Natural killer cell (primary cell): ENCODE measurements at regions not wholly inside any gene's neighbourhood (a gene's known extent, or its start where the extent isn't known, plus 50 kb on each side); places are given as distances from the start of the nearest gene placed in this dataset.

Experiments used
- ATAC-seq, 3 donors: fragments of 150-1000 bp in 2 of 3; fragments of 200-7000 bp in 1 of 3; cut with Tn5 transposase; 1 replicate in 1 of 3; 2 replicates in 2 of 3; pipeline ENCODE4 v1.10.0; 2021; ENCODE audit warnings: mild to moderate bottlenecking in 2 of 3, moderate library complexity in 2 of 3
- DNase-seq, 2 donors: peaks; one replicate each; pipeline versions ENCODE4 v3.0.0 to v3.0.0-alpha.2; 2013 to 2021; ENCODE audit warnings: mixed read lengths in 1 of 2
- H3K27ac ChIP-seq: one replicate; pipeline ENCODE4 v1.5.1; 2013; ENCODE audit warnings: mild to moderate bottlenecking, low read length
- H3K27me3 ChIP-seq: one replicate; pipeline ENCODE4 v1.6.1; 2013; ENCODE audit warnings: low read length; ENCODE audit not compliant: control insufficient read depth, insufficient read depth
- H3K36me3 ChIP-seq: one replicate; pipeline ENCODE4 v1.6.1; 2013; ENCODE audit warnings: low read length; ENCODE audit not compliant: control insufficient read depth, insufficient read depth
- H3K4me1 ChIP-seq: one replicate; pipeline ENCODE4 v1.6.1; 2013; ENCODE audit warnings: low read length; ENCODE audit not compliant: control insufficient read depth, insufficient read depth
- H3K4me3 ChIP-seq: one replicate; pipeline ENCODE4 v1.5.1; 2013; ENCODE audit warnings: low read length
- H3K9me3 ChIP-seq: one replicate; pipeline ENCODE4 v1.6.1; 2013; ENCODE audit warnings: low read length; ENCODE audit not compliant: control insufficient read depth, insufficient read depth
- H3K27ac Mint-ChIP-seq, 2 donors: one replicate each; pipeline ENCODE4 v1.8.0; 2022; ENCODE audit warnings: mild to moderate bottlenecking in 2 of 2, mixed read lengths in 2 of 2, moderate library complexity in 1 of 2
- H3K27me3 Mint-ChIP-seq, 2 donors: one replicate each; pipeline ENCODE4 v1.8.0; 2022; ENCODE audit warnings: low read depth in 2 of 2, mixed read lengths in 2 of 2
- H3K36me3 Mint-ChIP-seq: one replicate; pipeline ENCODE4 v1.8.0; 2022; ENCODE audit warnings: mixed read lengths
- H3K4me1 Mint-ChIP-seq, 2 donors: one replicate each; pipeline ENCODE4 v1.8.0; 2022; ENCODE audit warnings: mixed read lengths in 2 of 2
- H3K4me3 Mint-ChIP-seq: one replicate; pipeline ENCODE4 v1.8.0; 2022; ENCODE audit warnings: mild to moderate bottlenecking, moderate library complexity, mixed read lengths
- H3K9me3 Mint-ChIP-seq, 2 donors: one replicate each; pipeline ENCODE4 v1.8.0; 2022; ENCODE audit warnings: mixed read lengths in 2 of 2
- WGBS: methylation state at CpG from one replicate; pipeline ENCODE4 v1.1.7; 2013; ENCODE audit warnings: missing lambda C conversion rate; ENCODE audit not compliant: insufficient coverage; 5-methylcytosine and 5-hydroxymethylcytosine counted together
- intact Hi-C: fragments of 100-400 bp; cut with micrococcal nuclease; formaldehyde crosslinking; loops from one replicate; pipeline ENCODE4 v1.14.2; 2022
- TF ChIP-seq, protein P1 (sequence below): fragments of 200-600 bp; IDR thresholded peaks from one replicate; pipeline ENCODE4 v1.8.0; 2022; ENCODE audit warnings: antibody characterized with exemption

DNA sequence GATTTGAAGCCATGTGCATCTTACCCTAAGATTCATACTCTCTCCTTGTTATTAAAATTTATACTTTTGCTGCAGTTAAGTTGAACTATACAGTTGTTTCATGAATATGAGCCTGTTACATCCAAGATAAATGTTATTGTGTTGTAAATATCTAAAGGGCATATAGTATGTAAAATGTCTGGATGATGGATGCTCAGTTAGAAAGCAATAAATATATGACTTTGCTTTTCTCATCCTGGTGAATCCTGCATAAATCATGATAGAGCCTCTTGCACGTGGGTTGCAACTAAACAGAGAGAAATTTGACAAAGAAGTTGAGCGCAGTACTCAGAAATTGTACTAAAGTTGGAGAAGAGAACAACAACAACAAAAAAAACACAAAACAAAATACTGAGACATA lies 99.5 kb downstream of the PRDM9 start:
- no peak overlapping the region for H3K27ac ChIP-seq
- Mint-ChIP-seq H3K4me3 (no peak overlapping the region), H3K36me3 (no peaks in the 10 kb centered on the region), H3K4me1 (no peaks in the 10 kb centered on the region), H3K27me3 (no peaks in the 10 kb centered on the region), H3K27ac (no peak overlapping the region), H3K9me3 (peaks cover 12 to 15% of the 10 kb centered on the region in 2 donors)
- TF ChIP-seq, protein P1, sequence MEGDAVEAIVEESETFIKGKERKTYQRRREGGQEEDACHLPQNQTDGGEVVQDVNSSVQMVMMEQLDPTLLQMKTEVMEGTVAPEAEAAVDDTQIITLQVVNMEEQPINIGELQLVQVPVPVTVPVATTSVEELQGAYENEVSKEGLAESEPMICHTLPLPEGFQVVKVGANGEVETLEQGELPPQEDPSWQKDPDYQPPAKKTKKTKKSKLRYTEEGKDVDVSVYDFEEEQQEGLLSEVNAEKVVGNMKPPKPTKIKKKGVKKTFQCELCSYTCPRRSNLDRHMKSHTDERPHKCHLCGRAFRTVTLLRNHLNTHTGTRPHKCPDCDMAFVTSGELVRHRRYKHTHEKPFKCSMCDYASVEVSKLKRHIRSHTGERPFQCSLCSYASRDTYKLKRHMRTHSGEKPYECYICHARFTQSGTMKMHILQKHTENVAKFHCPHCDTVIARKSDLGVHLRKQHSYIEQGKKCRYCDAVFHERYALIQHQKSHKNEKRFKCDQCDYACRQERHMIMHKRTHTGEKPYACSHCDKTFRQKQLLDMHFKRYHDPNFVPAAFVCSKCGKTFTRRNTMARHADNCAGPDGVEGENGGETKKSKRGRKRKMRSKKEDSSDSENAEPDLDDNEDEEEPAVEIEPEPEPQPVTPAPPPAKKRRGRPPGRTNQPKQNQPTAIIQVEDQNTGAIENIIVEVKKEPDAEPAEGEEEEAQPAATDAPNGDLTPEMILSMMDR = no peak
- H3K4me1 ChIP-seq = no peaks in the 10 kb centered on the region
- H3K27me3 ChIP-seq = no peaks in the 10 kb centered on the region
- 67% methylated on average over 1 of the region's 2 CpGs for WGBS
- intact Hi-C loops = no loop called here
- no peaks in the 10 kb centered on the region for H3K9me3 ChIP-seq
- no peaks in the 10 kb centered on the region for H3K36me3 ChIP-seq
- ATAC-seq = no peak
- H3K4me3 ChIP-seq = no peak overlapping the region
- DNase-seq = no peak

DNA sequence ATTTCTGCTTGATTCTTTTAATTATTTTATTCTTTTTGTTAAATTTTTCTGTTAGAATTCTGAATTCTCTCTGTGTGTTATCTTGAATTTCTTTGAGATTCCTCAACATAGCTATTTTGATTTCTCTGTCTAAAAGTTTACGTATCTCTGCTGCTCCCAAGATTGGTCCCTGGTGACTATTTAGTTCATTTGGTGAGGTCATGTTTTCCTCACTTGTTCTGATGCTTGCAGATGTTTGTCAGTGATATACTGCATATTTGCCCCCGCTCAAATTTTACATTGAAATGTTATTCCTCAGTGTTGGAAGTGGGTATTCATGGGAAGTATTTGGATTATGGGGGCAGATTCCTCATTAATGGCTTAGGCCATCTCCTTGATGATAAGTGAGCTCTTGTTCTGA lies 105.3 kb downstream of the PRDM9 start:
- Mint-ChIP-seq H3K36me3 (peaks cover 7% of the 10 kb centered on the region), H3K9me3 (peaks cover 14 to 19% of the 10 kb centered on the region in 2 donors), H3K4me1 (no peaks in the 10 kb centered on the region), H3K27me3 (no peaks in the 10 kb centered on the region), H3K4me3 (no peak overlapping the region), H3K27ac (no peak overlapping the region)
- ATAC-seq = no peak
- WGBS = 86% methylated on average over 2 of the region's 2 CpGs
- TF ChIP-seq, protein P1 = no peak
- H3K36me3 ChIP-seq = no peaks in the 10 kb centered on the region
- H3K27me3 ChIP-seq = no peaks in the 10 kb centered on the region
- DNase-seq = no peak
- intact Hi-C loops = no loop called here
- no peak overlapping the region for H3K27ac ChIP-seq
- H3K9me3 ChIP-seq = peaks cover 6% of the 10 kb centered on the region
- no peak overlapping the region for H3K4me3 ChIP-seq
- no peaks in the 10 kb centered on the region for H3K4me1 ChIP-seq

DNA sequence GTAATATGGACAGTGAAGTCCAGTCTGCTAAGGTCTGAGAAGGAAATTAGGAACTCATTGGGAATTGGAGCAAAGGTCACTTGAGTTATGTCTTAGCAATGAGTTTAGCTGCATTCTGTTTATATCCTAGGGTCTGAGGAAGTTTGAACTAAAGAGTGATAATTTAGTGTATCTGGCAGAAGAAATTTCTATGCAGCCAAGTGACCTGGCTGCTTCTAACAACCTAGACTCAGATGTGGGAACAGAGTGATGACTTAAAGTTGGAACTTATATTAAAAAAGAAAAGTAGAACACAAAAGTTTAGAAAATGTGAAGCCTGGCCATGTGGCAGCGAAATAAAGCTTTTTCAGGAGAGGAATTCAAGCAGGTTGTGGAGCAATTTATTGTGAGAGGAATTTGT lies 106.2 kb downstream of the PRDM9 start:
- H3K9me3 ChIP-seq = peaks cover 6% of the 10 kb centered on the region
- H3K27me3 ChIP-seq = no peaks in the 10 kb centered on the region
- TF ChIP-seq, protein P1 = no peak
- Mint-ChIP-seq H3K27me3 (no peaks in the 10 kb centered on the region), H3K36me3 (peaks cover 7% of the 10 kb centered on the region), H3K4me3 (no peak overlapping the region), H3K4me1 (no peaks in the 10 kb centered on the region), H3K9me3 (peaks cover 12 to 17% of the 10 kb centered on the region in 2 donors), H3K27ac (no peak overlapping the region)
- H3K36me3 ChIP-seq = no peaks in the 10 kb centered on the region
- H3K27ac ChIP-seq = no peak overlapping the region
- intact Hi-C loops = no loop called here
- no peak for DNase-seq
- ATAC-seq = no peak
- whole genome bisulfite sequencing = 52% methylated on average over 1 of the region's 1 CpG
- H3K4me3 ChIP-seq = no peak overlapping the region
- no peaks in the 10 kb centered on the region for H3K4me1 ChIP-seq

DNA sequence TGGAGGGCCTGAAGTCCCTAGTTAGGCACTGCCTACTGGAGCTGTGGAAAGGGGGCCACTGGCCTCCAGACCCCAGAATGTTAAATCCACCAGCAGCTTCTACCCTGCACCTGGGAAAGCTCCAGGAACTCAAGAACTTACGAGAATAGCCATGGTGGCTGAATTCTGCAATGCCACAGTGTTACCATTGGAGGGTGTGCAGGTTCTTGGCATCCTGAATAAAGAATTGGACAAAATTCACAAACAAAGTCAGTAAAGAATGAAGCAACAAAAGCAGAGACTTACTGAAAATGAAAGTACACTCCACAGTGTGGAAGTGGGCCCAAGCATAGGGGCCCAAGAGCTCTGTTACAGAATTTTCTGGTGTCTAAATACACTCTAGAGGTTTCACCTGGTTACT lies 107.0 kb downstream of the PRDM9 start:
- Histone ChIP-seq H3K36me3 (no peaks in the 10 kb centered on the region), H3K4me3 (no peak overlapping the region), H3K9me3 (peaks cover 6% of the 10 kb centered on the region), H3K27ac (no peak overlapping the region), H3K4me1 (no peaks in the 10 kb centered on the region), H3K27me3 (no peaks in the 10 kb centered on the region)
- peaks cover 7% of the 10 kb centered on the region for H3K36me3 Mint-ChIP-seq
- H3K27ac Mint-ChIP-seq = no peak overlapping the region
- H3K4me3 Mint-ChIP-seq = no peak overlapping the region
- H3K9me3 Mint-ChIP-seq = peaks cover 12 to 17% of the 10 kb centered on the region in 2 donors
- no peaks in the 10 kb centered on the region for H3K27me3 Mint-ChIP-seq
- H3K4me1 Mint-ChIP-seq = no peaks in the 10 kb centered on the region
- TF ChIP-seq, protein P1 = no peak
- 60% methylated on average over 1 of the region's 1 CpG for WGBS
- no peak for ATAC-seq
- no peak for DNase-seq
- intact Hi-C loops = no loop called here
